A549 (cell line): ENCODE measurements at regions not wholly inside any gene's neighbourhood (a gene's known extent, or its start where the extent isn't known, plus 50 kb on each side); places are given as distances from the start of the nearest gene placed in this dataset.

Experiments used
- ATAC-seq, 2 experiments: fragments of 200-7000 bp in 1 of 2; fragments of >200 bp in 1 of 2; cut with Nextera tagmentation in 1 of 2; cut with Tn5 transposase in 1 of 2; 3 replicates each; pipeline versions ENCODE4 v1.8.0 to v1.9.1; 2018 to 2020; ENCODE audit warnings: mild to moderate bottlenecking in 1 of 2, moderate library complexity in 1 of 2
- CTCF ChIA-PET: fragments of 300-600 bp; sonication (Branson Sonifier 250); formaldehyde crosslinking; extraction: SDS; loops from one replicate; lab custom pipeline; 2021; ENCODE audit warnings: antibody characterized with exemption, inconsistent platforms; lab: Yijun Ruan, JAX
- POLR2A ChIA-PET: fragments of 350-600 bp; formaldehyde crosslinking; extraction: SDS; loops from one replicate; lab custom pipeline; 2021; ENCODE audit warnings: antibody characterized with exemption, inconsistent platforms; lab: Yijun Ruan, JAX
- DNase-seq, 2 experiments: peaks; one replicate each; pipeline versions ENCODE4 v3.0.0 to v3.0.0-alpha.2; 2011 to 2016; ENCODE audit warnings: low read depth in 1 of 2, low spot score in 1 of 2
- FAIRE-seq: peaks from 2 replicates; lab custom pipeline; 2011; peaks lifted over from hg19 to GRCh38; lab: Jason Lieb, UNC
- H3K27ac ChIP-seq, 2 experiments: fragments of >200 bp; sonication (Bioruptor Twin); formaldehyde crosslinking; 3 replicates each; pipeline ENCODE4 v1.5.1; 2016 to 2017
- H3K4me1 ChIP-seq: fragments of >200 bp; sonication (Bioruptor Twin); formaldehyde crosslinking; 3 replicates; pipeline ENCODE4 v1.6.1; 2016
- H3K4me2 ChIP-seq: fragments of >200 bp; sonication (Bioruptor Twin); formaldehyde crosslinking; 3 replicates; pipeline ENCODE4 v1.6.1; 2016
- H3K4me3 ChIP-seq: fragments of >200 bp; sonication (Bioruptor Twin); formaldehyde crosslinking; 3 replicates; pipeline ENCODE4 v1.5.1; 2016
- H3K9me3 ChIP-seq: fragments of >200 bp; sonication (Bioruptor Twin); formaldehyde crosslinking; 3 replicates; pipeline ENCODE4 v1.6.1; 2016
- CBX2 ChIP-seq: fragments of 200-600 bp; sonication (generic); IDR thresholded peaks from 2 replicates; pipeline ENCODE4 v1.6.1; 2016; ENCODE audit warnings: low read depth, mild to moderate bottlenecking, borderline replicate concordance
- CHD2 ChIP-seq: fragments of 150-350 bp; IDR thresholded peaks from 2 replicates; pipeline ENCODE4 v1.6.1; 2014; ENCODE audit warnings: low read length; ENCODE audit not compliant: partially characterized antibody
- E2F6 ChIP-seq: IDR thresholded peaks from 2 replicates; pipeline ENCODE4 v1.6.1; 2012; ENCODE audit warnings: low read depth, borderline replicate concordance
- ESRRA ChIP-seq: fragments of 150-350 bp; IDR thresholded peaks from 2 replicates; pipeline ENCODE4 v1.6.1; 2014; ENCODE audit warnings: mild to moderate bottlenecking, low read length, borderline replicate concordance
- FOSL2 ChIP-seq, 2 experiments: fragments of 450-650 bp in 1 of 2; fragments of >200 bp in 1 of 2; sonication (Bioruptor Twin) in 1 of 2; formaldehyde crosslinking; IDR thresholded peaks; 2 replicates each; pipeline versions ENCODE4 v1.5.0 to v1.6.1; 2016 to 2020; ENCODE audit warnings: mild to moderate bottlenecking in 1 of 2, moderate library complexity in 1 of 2
- HMGXB4 ChIP-seq: fragments of 250-450 bp; sonication (Bioruptor Pico); IDR thresholded peaks from 2 replicates; pipeline ENCODE4 v1.5.0; 2021; ENCODE audit warnings: mild to moderate bottlenecking, moderate library complexity, borderline replicate concordance
- HOXA7 ChIP-seq: fragments of 250-450 bp; sonication (Bioruptor Pico); IDR thresholded peaks from 2 replicates; pipeline ENCODE4 v1.5.0; 2020; ENCODE audit warnings: mild to moderate bottlenecking, moderate library complexity
- JUN ChIP-seq, 2 experiments: fragments of >200 bp; sonication (Bioruptor Twin); formaldehyde crosslinking; IDR thresholded peaks; 2 replicates in 1 of 2; 3 replicates in 1 of 2; pipeline ENCODE4 v1.6.1; 2016 to 2017
- KDM5A ChIP-seq: fragments of 200-600 bp; sonication (generic); IDR thresholded peaks from 2 replicates; pipeline ENCODE4 v1.6.1; 2016; ENCODE audit warnings: antibody characterized with exemption, mild to moderate bottlenecking
- NFE2L2 ChIP-seq: fragments of 150-350 bp; conservative IDR thresholded peaks from 2 replicates; pipeline ENCODE4 v1.6.1; 2014; ENCODE audit warnings: low read length
- POLR2A ChIP-seq: IDR thresholded peaks from 2 replicates; pipeline ENCODE4 v1.6.1; 2012; ENCODE audit warnings: mild to moderate bottlenecking, low read length
- POLR2AphosphoS2 ChIP-seq: conservative IDR thresholded peaks from 2 replicates; pipeline ENCODE4 v1.6.1; 2012; ENCODE audit warnings: low read length, improper control_type of control experiment, inconsistent platforms
- REST ChIP-seq: fragments of 200-600 bp; sonication (generic); IDR thresholded peaks from 2 replicates; pipeline ENCODE4 v1.6.1; 2016; ENCODE audit warnings: antibody characterized with exemption, mild to moderate bottlenecking, moderate library complexity
- RNF2 ChIP-seq: fragments of 200-600 bp; sonication (generic); IDR thresholded peaks from 2 replicates; pipeline ENCODE4 v1.6.1; 2016; ENCODE audit warnings: low read depth, mild to moderate bottlenecking, antibody characterized with exemption, moderate library complexity, borderline replicate concordance
- SMC3 ChIP-seq: fragments of >200 bp; sonication (Bioruptor Twin); formaldehyde crosslinking; IDR thresholded peaks from 3 replicates; pipeline ENCODE4 v1.6.1; 2018; ENCODE audit warnings: inconsistent platforms
- SREBF2 ChIP-seq: fragments of 450-650 bp; IDR thresholded peaks from 2 replicates; pipeline ENCODE4 v1.6.1; 2014; ENCODE audit warnings: mild to moderate bottlenecking, moderate library complexity
- ZFP36 ChIP-seq: fragments of 450-650 bp; IDR thresholded peaks from 2 replicates; pipeline ENCODE4 v1.6.1; 2014; ENCODE audit warnings: borderline replicate concordance; ENCODE audit not compliant: partially characterized antibody
- ZNF302 ChIP-seq: fragments of 250-450 bp; sonication (Bioruptor Pico); IDR thresholded peaks from 2 replicates; pipeline ENCODE4 v1.9.0; 2021; ENCODE audit warnings: inconsistent platforms, mild to moderate bottlenecking, moderate library complexity
- WGBS: methylation state at CpG from one replicate; pipeline ENCODE4 v1.1.6; 2017; ENCODE audit errors: missing lambda C conversion rate; 5-methylcytosine and 5-hydroxymethylcytosine counted together
- TF ChIP-seq, protein P1 (sequence below): fragments of 450-650 bp; IDR thresholded peaks from 2 replicates; pipeline ENCODE4 v1.6.1; 2014; ENCODE audit warnings: antibody characterized with exemption

- H3K4me2 ChIP-seq = no peak overlapping the region
- no peak for FAIRE-seq
- WGBS = 82% methylated on average over 2 of the region's 2 CpGs
Measured at GRCh38 chr12:90343966-90344365, 611.0 kb downstream of the CCER1 start.

GRCh38 chr12:90342081-90342480 is 612.9 kb downstream of the CCER1 start:
- DNase-seq = no peak
- Histone ChIP-seq H3K4me3 (no peak overlapping the region), H3K4me1 (no peaks in the 10 kb centered on the region), H3K27ac (no peak overlapping the region), H3K9me3 (0 out of 3 replicates have a peak, but pooled peaks cover 3% of the 10 kb centered on the region), H3K4me2 (no peak overlapping the region)
- no peak for FAIRE-seq
- ATAC-seq = no peak
- CTCF ChIA-PET = interaction anchor here (0.9 to 1.2 kb wide), 2 partner anchors 12 to 19 kb away, joined by 3 read pairs; no protein-coding TSS in a partner anchor
- WGBS = 17% methylated on average over 2 of the region's 2 CpGs
- TF ChIP-seq RNF2 (no peak), ZFP36 (no peak), HMGXB4 (CRISPR knock-in tag) (no peak), ESRRA (no peak), KDM5A (no peak), POLR2AphosphoS2 (no peak), SMC3 (no peak), SREBF2 (no peak), CHD2 (no peak), E2F6 (no peak), ZNF302 (CRISPR knock-in tag) (no peak), JUN (IDR thresholded peaks at IDR 0.05) (no peak), HOXA7 (no peak), CBX2 (no peak), REST (no peak)
- POLR2A ChIA-PET = no interaction called here

More at GRCh38 chr12:90343966-90344365, 611.0 kb downstream of the CCER1 start:
- POLR2A ChIA-PET = no interaction called here
- ATAC-seq (no peak), DNase-seq (no peak)
- 0 out of 3 replicates have a peak, but pooled peaks cover 3% of the 10 kb centered on the region for H3K9me3 ChIP-seq
- CTCF ChIA-PET = no interaction called here
- TF ChIP-seq, protein P1, sequence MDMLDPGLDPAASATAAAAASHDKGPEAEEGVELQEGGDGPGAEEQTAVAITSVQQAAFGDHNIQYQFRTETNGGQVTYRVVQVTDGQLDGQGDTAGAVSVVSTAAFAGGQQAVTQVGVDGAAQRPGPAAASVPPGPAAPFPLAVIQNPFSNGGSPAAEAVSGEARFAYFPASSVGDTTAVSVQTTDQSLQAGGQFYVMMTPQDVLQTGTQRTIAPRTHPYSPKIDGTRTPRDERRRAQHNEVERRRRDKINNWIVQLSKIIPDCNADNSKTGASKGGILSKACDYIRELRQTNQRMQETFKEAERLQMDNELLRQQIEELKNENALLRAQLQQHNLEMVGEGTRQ = no peak
- TF ChIP-seq NFE2L2 (no peak), POLR2A (no peak), ZFP36 (no peak), HOXA7 (no peak), FOSL2 (IDR thresholded peaks at IDR 0.05) (no peak), FOSL2 (CRISPR knock-in tag; IDR thresholded peaks at IDR 0.05) (no peak)
- no peak overlapping the region for H3K27ac ChIP-seq
- H3K4me1 ChIP-seq = no peaks in the 10 kb centered on the region
- H3K4me3 ChIP-seq = no peak overlapping the region
